ENCODE measurements at regions not wholly inside any gene's neighbourhood (a gene's known extent, or its start where the extent isn't known, plus 50 kb on each side); places are given as distances from the start of the nearest gene placed in this dataset.

DNA sequence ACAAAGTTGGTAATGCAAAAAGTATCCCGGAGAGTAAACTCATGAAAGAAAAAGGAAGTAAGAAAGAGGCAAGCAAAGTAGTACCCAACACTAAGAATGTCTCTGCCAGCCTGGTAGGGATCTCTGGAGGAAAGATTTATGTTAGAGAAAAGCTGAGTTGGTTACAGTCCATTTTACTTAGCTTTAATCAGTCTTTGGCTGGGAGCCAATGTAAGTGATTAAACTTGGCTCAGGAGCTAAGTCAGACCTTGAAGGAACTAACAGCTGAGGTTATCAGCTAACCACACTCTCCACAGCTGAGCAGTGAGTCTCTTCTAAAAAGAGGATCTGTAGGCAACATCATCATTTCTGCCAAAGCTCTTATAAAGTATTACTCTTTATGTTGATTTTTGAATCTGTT, 148.0 kb downstream of the ANKRD7 start:
- ATAC-seq: no peak
- TF ChIP-seq BACH2 (CRISPR knock-in tag; IDR thresholded peaks at IDR 0.05; ENCODE audit: borderline replicate concordance): no peak
- TF ChIP-seq ISL1 (CRISPR knock-in tag; IDR thresholded peaks at IDR 0.05): peak; percentile 79
- no peak for TF ChIP-seq ARNTL (CRISPR knock-in tag; IDR thresholded peaks at IDR 0.05; ENCODE audit: borderline replicate concordance, low read depth)

- TF ChIP-seq RARB (CRISPR knock-in tag; IDR thresholded peaks at IDR 0.05) (no peak), ARNTL (CRISPR knock-in tag; IDR thresholded peaks at IDR 0.05; ENCODE audit: borderline replicate concordance, low read depth) (no peak)
- ATAC-seq: no peak
Observed at GRCh38 chr7:118389629-118390028, 165.1 kb downstream of the ANKRD7 start.

GRCh38 chr7:118404211-118404610, 179.7 kb downstream of the ANKRD7 start:
- ATAC-seq: no peak
- TF ChIP-seq ISL1 (CRISPR knock-in tag; IDR thresholded peaks at IDR 0.05) (no peak), GLIS3 (CRISPR knock-in tag; IDR thresholded peaks at IDR 0.05) (no peak), SNAI2 (CRISPR knock-in tag; IDR thresholded peaks at IDR 0.05) (no peak), POU6F1 (CRISPR knock-in tag; IDR thresholded peaks at IDR 0.05; ENCODE audit: borderline replicate concordance, low read depth) (no peak), ZFP3 (CRISPR knock-in tag; IDR thresholded peaks at IDR 0.05) (no peak), PPARA (CRISPR knock-in tag; IDR thresholded peaks at IDR 0.05; ENCODE audit: borderline replicate concordance) (no peak), TCF4 (CRISPR knock-in tag; IDR thresholded peaks at IDR 0.05; ENCODE audit: borderline replicate concordance) (no peak), TOX (CRISPR knock-in tag; IDR thresholded peaks at IDR 0.05; ENCODE audit: borderline replicate concordance) (no peak), ZC3H10 (CRISPR knock-in tag; IDR thresholded peaks at IDR 0.05) (no peak), OSR1 (CRISPR knock-in tag; IDR thresholded peaks at IDR 0.05) (no peak), ZNF70 (CRISPR knock-in tag; IDR thresholded peaks at IDR 0.05) (no peak), ZNF8 (CRISPR knock-in tag; IDR thresholded peaks at IDR 0.05) (no peak), ESRRG (CRISPR knock-in tag; IDR thresholded peaks at IDR 0.05) (no peak), ZNF565 (CRISPR knock-in tag; conservative IDR thresholded peaks at IDR 0.05; ENCODE audit: low read depth) (no peak), CREB5 (CRISPR knock-in tag; IDR thresholded peaks at IDR 0.05; ENCODE audit: low read depth) (no peak)
- TF ChIP-seq, protein P1, sequence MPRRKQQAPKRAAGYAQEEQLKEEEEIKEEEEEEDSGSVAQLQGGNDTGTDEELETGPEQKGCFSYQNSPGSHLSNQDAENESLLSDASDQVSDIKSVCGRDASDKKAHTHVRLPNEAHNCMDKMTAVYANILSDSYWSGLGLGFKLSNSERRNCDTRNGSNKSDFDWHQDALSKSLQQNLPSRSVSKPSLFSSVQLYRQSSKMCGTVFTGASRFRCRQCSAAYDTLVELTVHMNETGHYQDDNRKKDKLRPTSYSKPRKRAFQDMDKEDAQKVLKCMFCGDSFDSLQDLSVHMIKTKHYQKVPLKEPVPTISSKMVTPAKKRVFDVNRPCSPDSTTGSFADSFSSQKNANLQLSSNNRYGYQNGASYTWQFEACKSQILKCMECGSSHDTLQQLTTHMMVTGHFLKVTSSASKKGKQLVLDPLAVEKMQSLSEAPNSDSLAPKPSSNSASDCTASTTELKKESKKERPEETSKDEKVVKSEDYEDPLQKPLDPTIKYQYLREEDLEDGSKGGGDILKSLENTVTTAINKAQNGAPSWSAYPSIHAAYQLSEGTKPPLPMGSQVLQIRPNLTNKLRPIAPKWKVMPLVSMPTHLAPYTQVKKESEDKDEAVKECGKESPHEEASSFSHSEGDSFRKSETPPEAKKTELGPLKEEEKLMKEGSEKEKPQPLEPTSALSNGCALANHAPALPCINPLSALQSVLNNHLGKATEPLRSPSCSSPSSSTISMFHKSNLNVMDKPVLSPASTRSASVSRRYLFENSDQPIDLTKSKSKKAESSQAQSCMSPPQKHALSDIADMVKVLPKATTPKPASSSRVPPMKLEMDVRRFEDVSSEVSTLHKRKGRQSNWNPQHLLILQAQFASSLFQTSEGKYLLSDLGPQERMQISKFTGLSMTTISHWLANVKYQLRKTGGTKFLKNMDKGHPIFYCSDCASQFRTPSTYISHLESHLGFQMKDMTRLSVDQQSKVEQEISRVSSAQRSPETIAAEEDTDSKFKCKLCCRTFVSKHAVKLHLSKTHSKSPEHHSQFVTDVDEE (CRISPR knock-in tag; IDR thresholded peaks at IDR 0.05): no peak

GRCh38 chr7:118418433-118418832, 193.9 kb downstream of the ANKRD7 start:
- no peak for TF ChIP-seq TCF4 (CRISPR knock-in tag; IDR thresholded peaks at IDR 0.05; ENCODE audit: borderline replicate concordance)
- TF ChIP-seq ZNF565 (CRISPR knock-in tag; conservative IDR thresholded peaks at IDR 0.05; ENCODE audit: low read depth): no peak
- TF ChIP-seq ESRRG (CRISPR knock-in tag; IDR thresholded peaks at IDR 0.05): no peak
- TF ChIP-seq BACH2 (CRISPR knock-in tag; IDR thresholded peaks at IDR 0.05; ENCODE audit: borderline replicate concordance): no peak
- no peak for TF ChIP-seq OSR1 (CRISPR knock-in tag; IDR thresholded peaks at IDR 0.05)

GRCh38 chr7:118420888-118421287, 196.4 kb downstream of the ANKRD7 start:
- ATAC-seq: no peak
- TF ChIP-seq ZC3H10 (CRISPR knock-in tag; IDR thresholded peaks at IDR 0.05) (no peak), CSRNP3 (CRISPR knock-in tag; IDR thresholded peaks at IDR 0.05) (no peak), ESRRG (CRISPR knock-in tag; IDR thresholded peaks at IDR 0.05) (no peak), SNAI2 (CRISPR knock-in tag; IDR thresholded peaks at IDR 0.05) (no peak), POU6F1 (CRISPR knock-in tag; IDR thresholded peaks at IDR 0.05; ENCODE audit: borderline replicate concordance, low read depth) (no peak), TOX (CRISPR knock-in tag; IDR thresholded peaks at IDR 0.05; ENCODE audit: borderline replicate concordance) (no peak), PATZ1 (CRISPR knock-in tag; IDR thresholded peaks at IDR 0.05; ENCODE audit: borderline replicate concordance) (no peak), ZNF70 (CRISPR knock-in tag; IDR thresholded peaks at IDR 0.05) (no peak), RARB (CRISPR knock-in tag; IDR thresholded peaks at IDR 0.05) (no peak), CREB5 (CRISPR knock-in tag; IDR thresholded peaks at IDR 0.05; ENCODE audit: low read depth) (no peak)

More at GRCh38 chr7:118418433-118418832, 193.9 kb downstream of the ANKRD7 start:
- no peak for ATAC-seq

All from SK-N-SH treated with all-trans-retinoic acid at 6 μM for 48 hours (cell line).